HG03354 (cell line): ENCODE measurements at regions not wholly inside any gene's neighbourhood (a gene's known extent, or its start where the extent isn't known, plus 50 kb on each side); places are given as distances from the start of the nearest gene placed in this dataset.

ENCODE experiments used
- ATAC-seq: cut with Tn5 transposase; IDR thresholded peaks from one replicate; pipeline ENCODE4 v1.9.1; 2021; ENCODE audit warnings: mild to moderate bottlenecking; ENCODE audit not compliant: unreplicated experiment, poor library complexity, severe bottlenecking

DNA sequence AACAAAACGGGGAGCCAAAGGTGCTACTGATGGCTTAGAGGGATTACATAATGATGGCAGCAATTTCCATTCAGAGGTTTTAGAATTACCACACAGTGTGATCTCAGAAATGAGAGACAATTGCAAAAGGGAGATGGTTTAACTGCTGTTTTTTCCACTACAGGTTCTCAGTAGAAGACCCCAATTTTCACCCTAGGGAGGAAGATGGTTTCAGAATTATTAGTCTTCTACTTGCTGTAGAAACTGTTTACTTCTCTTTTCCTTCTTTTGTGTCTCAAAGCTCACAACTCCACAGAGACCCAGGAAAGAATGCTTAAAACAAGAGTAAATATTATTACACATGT, 226.5 kb downstream of the INHBA start:
- ATAC-seq: no peak

DNA sequence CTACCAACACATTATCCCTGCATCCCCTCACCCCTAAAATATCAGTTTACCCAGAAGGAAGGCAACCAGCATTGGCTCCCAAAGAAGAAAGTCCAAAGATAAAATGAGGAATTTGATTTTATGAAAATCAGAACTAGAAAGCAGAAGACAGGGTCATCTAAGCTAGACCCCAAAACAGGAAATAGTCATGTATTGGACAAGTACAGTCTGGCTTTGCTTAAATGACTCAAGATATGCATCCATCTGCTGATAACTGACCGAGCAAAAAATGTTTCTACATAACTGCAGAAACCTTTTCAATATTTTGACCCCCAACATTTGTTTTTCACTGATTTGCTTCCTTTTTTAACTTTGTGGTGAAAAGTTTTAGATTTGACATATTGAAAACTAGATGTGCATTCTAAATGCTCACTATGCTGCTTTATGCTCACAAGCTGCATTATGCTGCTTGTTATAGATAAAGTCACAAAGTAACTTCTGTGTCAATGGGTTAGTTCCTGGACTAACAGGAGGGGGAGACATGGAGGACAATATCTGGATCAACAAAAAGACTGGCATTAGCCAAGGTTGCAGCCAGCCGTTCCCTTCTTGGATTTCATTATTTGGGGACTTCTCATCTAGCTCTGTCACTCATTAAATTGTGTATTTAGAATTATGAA, 227.0 kb downstream of the INHBA start:
- no peak for ATAC-seq

DNA sequence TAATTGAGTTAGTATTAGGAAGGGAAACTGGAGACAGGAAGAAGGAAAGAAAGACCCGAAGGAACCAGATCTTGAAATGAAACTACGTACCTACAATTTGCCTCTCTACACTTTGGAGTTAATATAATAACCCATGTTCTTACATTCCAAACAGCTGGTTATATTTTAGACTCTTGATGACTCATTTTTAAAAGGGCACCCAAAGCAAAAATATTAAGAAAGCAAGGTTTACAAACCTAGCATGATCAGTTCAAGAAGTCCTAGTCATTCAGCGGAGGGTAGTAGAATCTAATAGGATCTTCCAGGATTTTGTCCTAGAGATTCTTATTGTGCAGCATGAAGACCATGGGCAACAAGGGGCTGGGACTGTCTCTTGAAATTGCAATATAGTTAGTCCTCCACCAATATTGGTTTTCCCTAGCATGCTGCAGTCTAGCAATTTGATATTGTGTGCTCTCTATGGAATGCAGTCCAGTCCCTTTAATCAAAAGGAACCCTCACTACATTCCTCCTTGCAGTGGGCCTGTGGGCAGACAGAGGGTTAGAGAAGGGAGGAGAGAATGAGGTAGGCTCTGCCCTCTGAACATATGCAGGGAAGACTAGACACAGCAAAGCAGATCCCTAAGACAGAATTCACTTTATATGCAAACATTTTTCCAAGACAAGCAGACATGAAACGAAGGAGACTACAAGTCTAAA, 230.3 kb downstream of the INHBA start:
- ATAC-seq: no peak

DNA sequence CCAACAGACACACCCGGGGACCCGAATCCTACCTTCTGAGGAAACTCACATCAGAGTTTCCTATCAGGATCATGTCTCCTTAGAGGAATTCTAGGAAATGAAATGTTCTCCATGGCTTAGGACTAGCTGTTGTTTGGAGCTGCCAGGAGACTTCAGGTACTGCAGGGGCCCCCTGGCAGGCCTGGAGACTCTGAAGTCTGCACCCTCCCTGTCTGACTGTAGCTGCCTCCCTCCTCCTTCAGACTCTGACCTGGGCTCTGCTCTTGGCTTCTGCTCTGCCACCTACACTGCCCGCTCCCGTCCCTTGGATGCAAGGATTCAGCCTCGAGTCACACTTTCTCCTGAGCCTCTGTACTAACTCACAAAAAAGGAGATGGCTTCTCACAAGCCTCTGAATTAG, 232.8 kb downstream of the INHBA start:
- ATAC-seq: no peak

DNA sequence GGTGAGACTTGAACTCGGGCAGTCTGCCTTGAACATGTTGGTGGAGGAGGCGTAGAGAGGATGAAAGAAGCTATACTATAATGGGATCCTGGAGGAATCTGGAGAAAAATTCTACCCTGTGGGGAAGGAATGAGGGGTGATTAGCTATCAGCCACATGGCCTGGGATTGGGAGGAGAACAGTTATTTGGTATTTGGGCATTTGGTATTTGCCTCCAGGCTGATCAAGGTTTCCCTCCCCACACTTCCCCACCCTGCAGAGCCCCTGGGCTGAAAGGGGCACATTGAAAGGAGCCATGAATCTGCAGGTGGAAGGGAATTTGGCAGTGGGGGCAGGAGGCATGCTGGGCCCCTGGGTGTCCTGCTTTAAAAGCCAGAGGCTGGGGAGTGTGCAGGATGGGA, 235.3 kb downstream of the INHBA start:
- ATAC-seq: no peak

DNA sequence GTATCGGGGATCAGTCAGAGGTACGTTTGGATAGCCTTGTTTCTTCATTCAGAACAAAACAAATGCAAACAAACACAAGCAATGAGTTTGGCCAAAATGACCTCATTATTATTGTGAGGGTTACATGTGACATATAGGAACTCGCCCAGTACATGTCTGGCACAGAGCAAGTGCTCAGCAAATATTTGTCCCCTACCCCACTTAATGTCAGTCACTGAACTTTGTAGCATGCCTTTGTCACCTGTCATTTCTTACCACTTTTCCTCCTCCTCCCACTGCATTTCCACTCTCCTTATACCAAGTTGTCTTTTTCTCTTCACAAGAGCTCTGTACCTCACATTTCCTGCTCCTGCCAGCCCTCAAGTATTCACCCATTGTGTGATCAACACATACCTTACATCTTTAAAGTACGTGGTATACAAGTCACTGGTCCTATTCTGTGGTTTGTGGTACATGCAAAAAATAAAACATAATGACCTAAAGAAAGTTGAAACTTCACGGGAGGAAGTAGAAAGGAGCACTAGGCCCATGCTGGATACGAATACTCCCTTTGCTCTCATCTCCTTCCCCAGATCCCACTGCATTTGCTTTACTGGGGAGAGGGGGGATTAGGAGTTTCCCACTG, 236.0 kb downstream of the INHBA start:
- ATAC-seq: no peak

DNA sequence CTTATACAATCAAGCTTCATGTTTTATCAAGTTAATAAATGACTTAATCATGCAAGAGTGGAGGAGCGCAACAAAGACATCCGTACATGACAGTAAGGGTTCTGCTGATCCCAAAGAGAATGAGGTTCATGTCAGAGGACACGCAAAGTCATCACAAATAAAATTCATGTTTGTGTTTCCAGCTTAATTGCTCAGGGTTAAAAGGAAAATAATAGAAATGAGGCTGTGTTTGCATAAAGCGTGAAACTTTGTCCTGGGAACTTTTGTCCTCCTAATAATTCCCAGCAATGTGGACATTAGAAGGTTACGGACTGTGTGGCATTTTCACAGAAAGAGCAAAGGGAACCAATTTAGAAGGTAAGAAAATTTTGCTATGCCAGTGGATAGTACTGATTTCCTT, 237.3 kb downstream of the INHBA start:
- ATAC-seq: no peak

DNA sequence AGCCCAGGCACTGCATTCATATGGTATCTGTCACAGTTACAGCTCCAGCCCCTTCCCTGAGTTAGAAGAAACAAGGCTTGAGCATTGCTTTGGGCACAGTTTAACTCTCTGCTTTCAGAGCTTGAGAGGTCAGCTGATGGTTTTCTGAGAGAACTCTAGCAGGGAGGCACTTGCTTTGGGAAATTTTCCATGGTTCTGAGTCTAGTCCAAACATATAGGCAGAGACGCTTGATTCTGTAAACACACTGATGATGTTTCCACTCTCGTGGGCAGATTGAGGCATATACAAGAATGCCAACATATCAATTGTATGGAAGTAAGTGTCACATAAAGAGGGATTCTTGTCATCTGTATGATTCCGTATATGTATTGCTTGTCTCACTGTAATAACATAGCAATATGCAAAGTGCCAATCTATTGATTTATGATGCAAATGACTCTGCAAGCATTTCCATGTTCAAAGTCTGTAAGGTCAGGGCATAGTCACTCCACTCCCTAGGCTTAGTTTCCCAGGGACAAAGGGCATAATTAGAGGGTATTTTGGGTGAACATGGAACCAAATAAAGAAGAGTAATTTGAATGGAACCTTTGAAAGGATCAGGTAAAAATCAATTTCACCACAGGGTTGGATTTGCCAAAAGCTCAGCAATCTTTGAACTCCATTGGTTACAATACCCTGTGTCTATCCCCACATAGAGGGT, 239.0 kb downstream of the INHBA start:
- ATAC-seq: no peak

DNA sequence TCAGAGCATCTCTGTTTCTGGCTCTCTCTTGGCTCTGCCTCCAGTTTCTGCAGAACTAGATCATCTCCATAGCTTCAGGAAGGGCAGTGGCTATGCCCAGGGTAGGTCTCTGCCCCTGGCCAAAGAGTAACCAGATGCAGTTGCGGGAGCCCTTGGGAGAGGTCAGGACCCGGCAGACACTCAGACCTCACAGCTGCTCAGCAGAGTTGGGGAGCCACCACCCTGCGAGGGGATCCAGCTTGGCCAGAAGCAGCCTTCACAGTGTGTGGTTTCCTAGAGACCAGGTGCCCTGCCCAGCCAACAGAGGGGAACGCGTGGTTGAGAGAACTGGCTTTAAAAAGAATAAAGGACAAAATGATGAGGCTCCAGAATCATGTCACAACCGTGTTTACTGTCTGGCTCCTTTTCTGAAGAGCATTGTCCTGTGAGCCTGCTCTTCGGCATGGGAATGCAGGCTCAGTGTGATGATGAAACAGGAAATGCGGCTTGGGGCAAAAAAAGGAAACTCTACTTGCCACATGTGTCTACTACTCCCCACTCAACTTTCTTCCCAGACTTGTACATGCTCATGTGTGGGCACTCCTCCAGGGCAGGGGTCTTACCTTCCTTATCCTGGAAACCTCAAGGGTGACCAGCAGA, 243.1 kb downstream of the INHBA start:
- ATAC-seq: no peak

DNA sequence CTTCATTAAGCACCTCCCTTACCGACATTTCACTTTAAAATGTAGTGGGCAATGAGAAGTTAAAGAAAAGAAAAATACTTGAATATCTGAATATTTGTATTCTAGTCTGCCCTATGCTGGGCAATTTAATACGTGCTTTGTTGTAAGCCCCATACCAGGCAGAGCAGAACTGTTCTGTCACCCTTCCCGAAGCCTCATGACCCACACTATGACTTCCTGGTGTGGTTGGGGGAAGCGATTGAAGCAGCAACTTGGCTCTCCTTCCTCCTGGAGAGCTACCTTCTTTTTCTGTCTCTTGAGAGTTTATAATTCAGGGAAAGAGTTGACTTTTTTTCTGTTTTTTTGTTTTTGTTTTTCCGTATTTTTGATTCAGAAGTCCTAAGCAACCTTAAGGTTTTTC, 243.7 kb downstream of the INHBA start:
- ATAC-seq: no peak

DNA sequence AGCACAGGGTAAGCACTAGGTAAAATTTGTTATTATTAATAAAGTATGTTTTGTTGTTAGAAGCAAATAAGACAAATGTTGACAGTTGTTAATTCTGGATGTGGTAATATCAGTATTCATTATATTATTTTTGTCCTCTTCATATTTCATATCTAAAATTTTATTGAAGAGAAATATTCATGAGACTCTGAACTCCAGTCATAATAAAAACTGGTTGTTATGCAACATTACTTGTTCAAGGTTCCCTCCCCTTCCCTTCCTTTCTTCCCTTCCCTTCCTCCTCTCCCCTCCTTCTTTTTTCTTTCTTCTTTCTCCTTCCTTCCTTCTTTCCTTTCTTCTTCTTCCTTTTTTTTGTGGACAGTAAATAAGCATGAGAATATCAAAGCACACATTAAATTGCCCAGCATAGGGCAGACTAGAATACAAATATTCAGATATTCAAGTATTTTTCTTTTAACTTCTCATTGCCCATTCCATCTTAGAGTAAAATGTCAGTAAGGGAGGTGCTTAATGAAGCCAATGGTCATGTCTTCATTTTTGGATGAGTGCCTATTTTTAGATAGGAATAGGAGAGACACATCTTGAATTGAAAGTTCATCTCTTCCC, 245.0 kb downstream of the INHBA start:
- ATAC-seq: no peak

DNA sequence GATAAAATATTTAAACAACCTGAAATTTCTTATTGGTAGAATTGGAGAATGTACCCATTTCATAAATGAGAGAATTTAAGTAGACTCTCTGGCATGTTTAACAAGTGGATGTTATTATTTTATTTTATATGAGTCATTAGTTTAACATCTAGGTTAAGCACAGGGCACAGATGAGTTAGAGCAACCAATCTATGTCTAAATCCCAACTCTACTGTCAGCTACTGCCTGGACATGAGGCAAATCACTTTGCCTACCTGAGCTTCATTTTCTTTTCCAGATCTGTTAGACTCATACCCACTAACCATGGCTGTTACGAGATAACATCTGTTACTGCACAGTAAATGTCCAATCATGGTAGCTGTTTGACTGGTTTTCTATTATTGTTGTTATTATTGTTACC, 251.1 kb downstream of the INHBA start:
- ATAC-seq: no peak

DNA sequence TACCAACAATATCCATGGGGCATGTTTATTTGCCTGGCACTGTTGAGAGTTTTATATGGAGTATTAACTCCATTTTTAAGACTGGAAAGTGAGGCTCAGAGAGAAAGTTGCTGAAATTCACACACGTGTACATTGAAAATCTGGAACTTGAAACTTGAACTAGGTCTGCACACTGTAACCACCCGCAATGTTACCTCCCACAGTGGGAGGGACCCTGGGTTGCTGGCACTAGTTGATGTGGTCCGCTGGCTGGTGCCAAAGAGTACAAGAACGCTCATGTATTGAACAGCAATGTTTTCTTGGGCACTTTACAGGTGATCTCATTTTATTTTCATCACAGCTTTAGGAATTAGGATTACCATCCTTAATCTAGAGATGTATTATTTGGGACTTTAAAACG, 253.2 kb downstream of the INHBA start:
- ATAC-seq: no peak

DNA sequence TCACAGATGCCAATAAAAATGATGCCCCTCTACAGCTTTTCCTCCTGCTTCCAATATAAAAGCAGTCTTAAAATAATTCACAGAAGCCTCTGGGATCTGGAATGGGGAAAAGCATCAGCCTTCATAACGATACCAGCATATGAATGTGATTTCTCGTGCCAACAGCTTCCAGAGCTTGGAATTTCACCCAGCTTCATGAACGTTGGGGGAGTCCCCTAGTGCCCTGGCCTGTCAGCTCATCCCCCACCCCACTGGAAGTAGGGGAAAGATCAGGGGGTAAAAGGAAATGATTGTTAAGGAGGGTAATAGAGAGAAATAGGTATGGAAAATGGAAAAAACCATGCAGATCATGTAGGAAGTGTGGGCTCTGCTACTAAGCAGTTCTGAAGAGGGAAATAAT, 253.6 kb downstream of the INHBA start:
- ATAC-seq: no peak

DNA sequence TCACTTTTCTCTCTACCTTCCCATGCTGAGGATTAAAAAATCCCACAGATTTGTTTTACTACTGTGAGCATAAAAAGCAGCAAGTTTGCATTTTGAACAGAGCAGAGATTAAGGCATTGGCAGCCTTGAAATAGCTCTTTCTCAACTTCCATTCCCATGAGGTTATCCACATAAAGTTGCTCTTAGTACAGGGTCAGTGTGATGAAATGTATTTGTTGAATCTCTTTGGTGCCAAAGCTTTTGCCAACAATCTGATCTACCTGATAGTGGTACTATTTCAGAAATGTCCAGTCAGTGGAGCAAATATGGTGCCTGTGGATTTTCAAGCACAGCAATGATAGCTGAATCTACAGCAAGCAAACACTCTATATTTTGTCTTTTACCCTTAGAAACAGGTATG, 254.8 kb downstream of the INHBA start:
- ATAC-seq: no peak

DNA sequence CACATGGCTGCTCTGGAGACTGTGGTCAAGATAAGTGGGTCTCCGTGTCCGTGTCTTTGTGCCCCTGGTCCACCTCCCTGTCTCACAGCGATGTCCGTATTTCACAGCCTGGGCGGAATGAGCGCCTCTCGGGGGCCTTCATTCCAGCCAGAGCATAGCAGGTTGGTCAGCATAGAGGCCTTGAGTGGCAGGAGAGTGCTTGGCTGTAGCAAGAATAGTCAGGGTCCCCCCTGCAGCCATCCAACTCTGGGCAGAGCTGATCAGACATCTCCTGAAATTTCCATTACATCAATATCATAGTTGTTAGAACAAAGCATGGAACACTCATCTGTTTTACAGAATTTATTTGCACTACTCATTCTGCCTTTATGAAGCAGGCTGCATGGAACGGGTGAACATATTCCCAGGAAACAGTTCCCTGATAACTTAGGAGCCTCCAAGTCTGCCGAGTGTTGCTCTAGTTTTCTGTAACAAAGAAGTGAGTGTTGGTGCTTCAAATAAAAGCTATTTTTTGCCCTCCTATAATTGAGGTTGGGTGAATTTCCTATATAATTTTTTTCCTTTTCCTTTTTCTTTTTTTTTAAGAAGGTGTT, 255.3 kb downstream of the INHBA start:
- ATAC-seq: no peak

DNA sequence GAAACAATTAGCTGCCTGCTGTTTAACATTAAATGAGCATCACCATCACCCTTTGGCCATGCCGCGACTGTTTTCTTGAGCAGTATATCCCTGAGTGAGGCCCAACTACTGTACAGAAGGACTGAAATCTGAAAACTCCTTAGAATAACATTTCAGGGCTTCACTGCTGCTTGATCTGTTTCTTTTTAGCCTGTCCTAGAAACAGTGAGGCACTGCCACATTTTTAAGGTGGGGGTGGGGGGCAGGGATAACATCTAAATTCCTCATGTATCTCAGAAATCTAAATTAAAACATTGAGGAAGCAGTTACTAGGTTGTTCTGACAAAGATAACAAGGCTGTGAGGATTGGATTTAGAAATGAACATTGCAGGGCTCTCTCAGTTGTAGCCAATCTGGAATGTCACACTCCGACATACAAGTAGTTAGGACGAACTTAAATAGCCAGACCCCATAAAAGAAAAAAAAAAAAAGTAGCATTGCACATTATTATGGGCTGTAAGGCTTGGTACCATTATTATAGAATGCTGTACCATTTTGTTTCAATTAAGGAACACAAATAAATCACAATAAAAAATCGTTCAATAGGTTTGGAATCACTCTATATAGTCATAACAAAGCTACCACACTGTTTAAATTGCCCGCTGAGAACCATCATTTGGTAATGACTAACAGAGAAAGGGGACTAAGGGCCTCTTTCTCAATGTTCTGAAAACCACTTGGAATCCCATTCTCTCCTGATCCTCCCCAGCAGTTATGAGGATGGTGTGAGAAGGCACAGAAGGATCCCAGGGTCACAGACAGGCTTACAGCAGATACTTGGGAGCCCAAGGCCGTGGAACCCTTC, 256.1 kb downstream of the INHBA start:
- ATAC-seq: no peak

DNA sequence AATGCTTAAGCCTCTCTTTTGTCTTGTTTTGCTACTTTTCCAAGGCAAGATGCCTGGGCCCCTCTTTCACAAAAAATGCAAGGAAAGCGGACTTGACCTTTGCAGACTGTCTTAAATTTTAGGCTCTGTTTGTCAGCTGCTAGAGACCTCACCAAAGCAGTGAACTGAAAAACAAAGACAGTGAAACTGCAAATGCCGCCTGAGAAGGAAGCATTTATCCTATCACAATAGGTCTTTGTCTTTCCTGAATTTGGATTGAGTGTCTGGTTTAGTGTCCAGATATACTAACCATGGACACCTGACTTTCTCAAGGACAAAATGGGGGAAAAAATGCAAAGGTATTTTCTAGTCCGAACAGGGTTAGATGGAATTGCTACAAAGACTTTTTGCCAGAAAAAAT, 256.9 kb downstream of the INHBA start:
- no peak for ATAC-seq

DNA sequence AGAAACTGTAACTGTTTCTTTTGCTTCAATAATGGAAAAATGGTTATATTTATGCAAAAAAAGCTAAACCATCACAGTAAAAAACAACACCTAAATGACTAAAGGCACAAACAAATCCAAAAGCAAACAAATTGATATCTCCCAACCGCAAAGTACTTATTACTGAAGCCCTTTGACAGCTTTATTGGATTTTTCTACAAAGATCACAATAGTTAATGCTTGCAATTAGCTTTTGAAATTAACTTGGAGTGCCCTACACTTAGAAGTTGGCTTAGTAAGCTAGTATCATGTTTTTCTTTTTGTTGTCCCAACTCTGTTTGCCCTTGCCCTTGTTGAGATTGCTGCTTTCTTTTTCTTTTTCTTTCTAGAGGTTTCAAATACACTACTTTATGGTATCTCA, 257.5 kb downstream of the INHBA start:
- ATAC-seq: no peak
